HG03108 (cell line): ENCODE measurements at regions not wholly inside any gene's neighbourhood (a gene's known extent, or its start where the extent isn't known, plus 50 kb on each side); places are given as distances from the start of the nearest gene placed in this dataset.
"Not testable (repeated sequence)": the region's sequence is repeated elsewhere in the genome, so short reads cannot be mapped to it uniquely, and the experiment has no call there.

Experiments used
- ATAC-seq: cut with Tn5 transposase; IDR thresholded peaks from one replicate; pipeline ENCODE4 v1.9.1; 2021; ENCODE audit warnings: moderate library complexity; ENCODE audit not compliant: unreplicated experiment

GRCh38 chr13:67408798-67409197, 178.7 kb upstream of the PCDH9 start:
- no peak for ATAC-seq

- no peak for ATAC-seq
Measured at GRCh38 chr13:67402546-67402945, 172.4 kb upstream of the PCDH9 start.

- no peak for ATAC-seq
Measured at GRCh38 chr13:67395577-67395976, 165.4 kb upstream of the PCDH9 start.

- no peak for ATAC-seq
Measured at GRCh38 chr13:67392014-67392413, 161.9 kb upstream of the PCDH9 start.

DNA sequence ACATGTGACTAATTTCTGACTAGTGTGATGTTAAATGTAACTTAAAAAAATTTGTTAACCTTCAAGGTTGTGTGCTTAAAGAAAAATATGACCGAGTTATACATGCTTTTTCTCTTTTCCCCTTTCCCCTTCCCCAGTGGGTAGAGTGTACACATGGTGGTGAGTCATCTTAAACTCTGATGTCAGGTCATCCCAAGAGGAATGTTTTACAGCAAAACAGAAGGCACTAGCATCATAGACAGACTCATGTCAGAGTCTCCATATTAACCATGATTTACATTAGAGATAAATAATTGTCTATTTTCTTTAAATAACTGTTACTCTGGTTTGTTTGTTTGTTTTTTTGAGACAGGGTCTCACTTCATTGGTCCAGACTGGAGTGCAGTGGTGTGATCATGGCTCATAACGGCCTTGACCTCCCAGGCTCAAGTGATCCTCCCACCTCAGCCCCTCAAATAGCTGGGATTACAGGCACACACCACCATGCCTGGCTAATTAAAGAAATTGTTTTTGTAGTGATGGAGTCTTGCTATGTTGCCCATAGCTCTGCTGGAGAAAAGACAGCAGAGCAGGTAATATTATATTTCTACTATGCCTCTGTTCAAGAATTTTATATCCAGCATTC, 160.4 kb upstream of the PCDH9 start:
- no peak for ATAC-seq

DNA sequence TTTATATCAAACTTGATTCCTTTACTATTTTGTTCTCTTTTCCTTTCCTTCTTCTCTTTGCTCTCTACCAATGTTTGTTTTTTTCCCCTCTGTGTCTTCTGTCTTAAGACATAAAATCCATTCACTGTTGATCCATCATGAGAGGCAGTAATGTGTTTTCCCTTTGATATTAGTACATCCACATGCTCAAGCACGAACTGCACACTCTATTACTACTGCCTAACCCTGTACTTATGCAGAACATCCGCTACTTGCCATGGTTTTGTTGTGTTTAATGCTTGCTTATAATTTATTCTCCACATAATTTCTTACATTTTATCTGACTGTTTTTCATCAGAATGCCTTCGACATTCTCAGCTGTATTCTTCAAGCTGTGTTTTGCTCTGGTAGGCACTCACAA, 159.0 kb upstream of the PCDH9 start:
- no peak for ATAC-seq

DNA sequence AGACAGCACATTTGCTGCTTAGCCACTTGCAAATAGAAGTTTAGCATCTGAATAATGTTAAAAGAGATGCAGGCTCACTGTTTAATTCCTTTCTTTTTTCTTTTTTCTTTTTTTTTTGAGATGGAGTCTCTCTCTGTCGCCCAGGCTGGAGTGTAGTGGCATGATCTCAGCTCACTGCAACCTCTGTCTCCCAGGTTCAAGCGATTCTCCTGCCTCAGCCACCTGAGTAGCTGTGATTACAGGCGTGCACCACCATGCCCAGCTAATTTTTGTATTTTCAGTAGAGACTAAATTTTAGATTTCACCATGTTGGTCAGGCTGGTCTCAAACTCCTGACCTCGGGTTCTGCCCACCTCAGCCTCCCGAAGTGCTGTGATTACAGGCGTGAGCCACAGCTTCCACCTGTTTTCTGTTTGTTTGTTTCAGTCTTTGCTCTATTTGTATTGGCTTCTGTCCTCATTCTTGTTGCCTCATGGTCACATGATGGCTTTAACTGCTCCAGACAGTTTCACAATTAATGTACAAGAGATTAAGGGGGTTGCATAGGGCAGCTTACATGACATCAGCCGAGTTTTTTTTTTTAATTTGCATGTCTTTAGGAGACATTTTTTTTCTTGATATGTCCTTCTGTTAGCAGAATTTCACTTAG, 153.1 kb upstream of the PCDH9 start:
- ATAC-seq, result not testable (repeated sequence)

DNA sequence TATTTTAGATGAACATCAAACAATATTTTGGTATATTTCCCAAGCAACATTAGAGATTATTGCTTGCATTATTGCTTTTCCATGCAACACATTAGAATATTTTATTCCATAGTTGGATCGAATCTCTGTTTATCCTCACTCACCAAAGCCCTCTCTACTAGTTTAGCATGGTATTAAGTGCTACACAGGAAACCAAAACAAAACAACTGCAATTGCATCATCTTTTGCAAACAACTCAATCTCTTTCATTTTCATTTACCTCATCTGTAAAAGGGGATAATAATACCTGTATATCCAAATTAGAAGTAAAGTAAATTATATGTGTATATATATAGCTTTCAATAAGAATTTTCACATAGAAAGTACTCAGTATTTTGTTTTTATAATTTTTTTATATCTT, 147.8 kb upstream of the PCDH9 start:
- ATAC-seq, result no peak

GRCh38 chr13:67374391-67374790, 144.3 kb upstream of the PCDH9 start:
- no peak for ATAC-seq

DNA sequence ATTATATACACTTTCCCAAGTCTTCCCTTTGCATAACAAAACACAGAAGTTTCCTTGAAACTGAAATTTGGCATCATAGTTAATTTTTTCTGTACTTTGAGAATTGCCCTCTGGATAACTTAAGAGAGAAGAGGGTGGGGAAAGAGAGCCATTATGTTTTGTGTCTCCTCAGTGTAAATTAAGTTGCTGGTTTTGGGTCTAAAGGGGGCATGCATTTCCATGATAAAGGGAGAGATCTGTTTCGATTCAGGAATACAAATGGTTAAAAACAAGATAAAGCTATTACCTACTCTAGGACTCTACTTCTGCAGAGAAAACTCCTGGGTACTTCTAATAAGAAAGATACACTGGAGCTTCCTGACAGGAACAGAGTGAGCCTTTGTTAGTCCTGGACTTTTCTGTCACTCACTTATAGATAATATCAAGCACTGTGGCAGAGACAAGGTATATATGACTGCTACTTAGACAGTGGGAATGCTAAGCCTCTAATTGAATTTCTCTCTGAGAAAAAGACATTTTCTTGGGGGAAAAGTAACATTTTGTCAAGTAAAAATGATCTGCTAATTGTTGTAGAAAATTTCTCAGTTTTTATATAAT, 142.8 kb upstream of the PCDH9 start:
- no peak for ATAC-seq

DNA sequence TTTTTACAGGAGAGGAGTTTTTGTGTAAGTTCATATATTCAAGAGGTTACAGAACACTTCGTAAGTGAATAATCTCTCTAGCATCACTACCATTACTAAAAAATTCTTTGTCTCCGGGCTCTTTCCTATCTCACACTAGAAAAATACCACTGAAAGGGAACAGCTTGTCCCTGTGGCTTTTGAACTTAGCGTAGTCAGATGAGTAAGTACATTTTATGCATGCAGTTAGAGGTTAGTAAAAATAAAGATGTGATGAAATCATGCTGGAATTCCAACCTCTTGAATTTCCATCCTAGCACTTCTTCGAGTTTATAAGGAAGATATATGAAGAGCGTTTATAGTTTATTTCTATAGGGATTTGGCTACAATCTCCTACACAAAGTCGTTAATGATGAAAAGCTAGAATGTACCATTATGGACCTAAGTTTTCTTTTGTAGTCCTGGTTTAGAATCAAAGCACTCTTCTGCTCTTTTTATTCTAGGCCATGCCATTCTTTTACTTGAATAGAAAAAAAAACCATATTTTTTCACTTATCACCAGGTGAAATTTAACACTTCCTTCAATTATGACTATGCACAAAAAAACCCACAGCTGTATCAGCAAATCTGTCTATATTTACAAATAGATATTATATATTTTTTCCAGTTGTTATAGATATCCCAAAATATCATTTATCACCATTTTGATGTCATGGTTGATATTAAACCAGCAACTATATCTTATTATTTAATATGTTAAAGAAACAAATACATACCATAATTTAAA, 139.9 kb upstream of the PCDH9 start:
- ATAC-seq, result no peak

DNA sequence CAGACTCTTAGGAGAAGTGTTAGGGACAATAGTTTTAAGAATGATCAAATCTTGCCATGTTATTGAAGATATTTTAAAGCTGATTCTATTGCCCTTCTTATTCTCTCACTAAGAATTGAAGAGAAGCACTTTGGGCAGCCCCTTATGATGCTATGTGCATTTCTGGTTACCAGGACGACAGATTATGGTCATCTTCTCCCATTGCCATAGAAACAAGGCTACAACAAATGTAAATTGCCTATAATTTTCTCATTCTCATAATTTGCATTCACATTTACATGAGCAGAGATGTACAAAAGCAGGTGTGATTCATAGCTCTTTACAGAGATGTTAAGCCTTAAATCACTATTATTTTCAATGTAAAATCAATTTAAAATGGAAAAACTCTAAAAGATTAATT, 137.3 kb upstream of the PCDH9 start:
- ATAC-seq, result no peak

DNA sequence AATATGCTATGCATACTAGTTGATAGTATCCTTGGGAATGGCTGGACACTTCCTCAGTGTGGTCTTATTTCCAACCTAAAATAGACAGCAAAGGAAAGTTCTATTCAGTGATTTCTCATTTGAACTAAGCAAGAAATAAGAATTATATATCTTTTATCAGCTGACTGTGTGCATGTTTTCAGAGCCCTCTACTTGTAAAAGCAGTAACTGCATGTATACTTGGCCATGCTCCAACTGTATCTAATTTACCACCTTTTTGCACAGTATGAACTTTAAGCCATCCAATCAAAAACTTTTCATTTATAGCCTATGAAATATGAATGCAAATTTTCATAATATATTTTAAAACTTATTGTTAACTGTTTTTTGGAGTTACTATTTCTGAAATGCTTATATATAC, 136.4 kb upstream of the PCDH9 start:
- no peak for ATAC-seq

GRCh38 chr13:67355812-67356476, 125.8 kb upstream of the PCDH9 start:
- ATAC-seq, result no peak

GRCh38 chr13:67353941-67354340, 123.8 kb upstream of the PCDH9 start:
- no peak for ATAC-seq

GRCh38 chr13:67353031-67353430, 122.9 kb upstream of the PCDH9 start:
- no peak for ATAC-seq

GRCh38 chr13:67351909-67352308, 121.8 kb upstream of the PCDH9 start:
- ATAC-seq, result no peak

GRCh38 chr13:67351114-67351513, 121.0 kb upstream of the PCDH9 start:
- no peak for ATAC-seq

- ATAC-seq, result no peak
Measured at GRCh38 chr13:67343777-67344176, 113.6 kb upstream of the PCDH9 start.

DNA sequence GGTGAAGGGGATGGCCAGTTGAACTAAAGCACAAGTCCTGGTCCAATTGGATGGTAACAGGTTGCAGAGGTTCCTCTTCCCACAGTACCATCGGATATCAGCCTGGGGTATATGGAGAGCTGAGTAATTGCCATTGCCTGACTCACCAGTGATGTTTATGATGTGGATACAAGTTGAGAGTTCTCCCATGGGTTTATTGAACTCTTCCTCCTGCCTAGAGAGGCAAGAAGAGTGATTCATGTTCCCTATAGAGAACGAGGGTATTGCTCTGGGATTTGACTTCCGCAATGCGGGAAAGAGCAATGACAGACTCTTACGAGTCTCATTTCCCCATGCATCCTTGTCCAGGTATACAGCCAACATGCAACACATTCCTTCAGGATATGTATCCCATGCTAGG, 111.3 kb upstream of the PCDH9 start:
- ATAC-seq, result no peak

- no peak for ATAC-seq
Measured at GRCh38 chr13:67330149-67330548, 100.0 kb upstream of the PCDH9 start.
